H1 (cell line): ENCODE measurements at regions not wholly inside any gene's neighbourhood (a gene's known extent, or its start where the extent isn't known, plus 50 kb on each side); places are given as distances from the start of the nearest gene placed in this dataset.

Experiments used
- ATF2 ChIP-seq: IDR thresholded peaks from 2 replicates; pipeline ENCODE4 v1.6.1; 2012; ENCODE audit warnings: low read length, inconsistent platforms
- CEBPB ChIP-seq: IDR thresholded peaks from 2 replicates; pipeline ENCODE4 v1.6.1; 2012; ENCODE audit warnings: low read depth, low read length
- CHD1 ChIP-seq: IDR thresholded peaks from 2 replicates; pipeline ENCODE4 v1.6.1; 2012; ENCODE audit warnings: low read depth, low read length, improper control_type of control experiment
- EP300 ChIP-seq, 2 experiments: IDR thresholded peaks; 1 replicate in 1 of 2; 2 replicates in 1 of 2; pipeline ENCODE4 v1.6.1; 2011 to 2012; ENCODE audit warnings: low read depth in 2 of 2, low read length in 2 of 2, mild to moderate bottlenecking in 2 of 2, borderline replicate concordance in 1 of 2, inconsistent platforms in 1 of 2, moderate library complexity in 1 of 2
- GTF2F1 ChIP-seq: IDR thresholded peaks from 2 replicates; pipeline ENCODE4 v1.6.1; 2012; ENCODE audit warnings: low read depth, low read length, improper control_type of control experiment, borderline replicate concordance
- HDAC6 ChIP-seq: IDR thresholded peaks from one replicate; pipeline ENCODE4 v1.7.1; 2012; ENCODE audit warnings: low read depth, mild to moderate bottlenecking, inconsistent platforms, low read length, moderate library complexity
- KDM1A ChIP-seq: fragments of 200-600, 300-600 bp; sonication (generic); IDR thresholded peaks from 2 replicates; pipeline ENCODE4 v1.7.1; 2016; ENCODE audit warnings: mild to moderate bottlenecking, low read length, borderline replicate concordance
- KDM5A ChIP-seq: fragments of 200-600 bp; IDR thresholded peaks from 2 replicates; pipeline ENCODE4 v1.7.1; 2012; ENCODE audit warnings: mild to moderate bottlenecking, low read length, inconsistent platforms, mixed read lengths
- NANOG ChIP-seq: IDR thresholded peaks from 2 replicates; pipeline ENCODE4 v1.6.1; 2011; ENCODE audit warnings: low read length, low read depth, mild to moderate bottlenecking, inconsistent platforms; ENCODE audit not compliant: insufficient read depth, poor library complexity, severe bottlenecking
- POLR2AphosphoS5 ChIP-seq: IDR thresholded peaks from 2 replicates; pipeline ENCODE4 v1.6.1; 2011; ENCODE audit warnings: low read depth, low read length
- POU5F1 ChIP-seq: IDR thresholded peaks from 2 replicates; pipeline ENCODE4 v1.6.1; 2011; ENCODE audit warnings: low read depth, mild to moderate bottlenecking, low read length, moderate library complexity
- SIN3A ChIP-seq, 2 experiments: IDR thresholded peaks in 1 of 2; conservative IDR thresholded peaks in 1 of 2; 2 replicates each; pipeline ENCODE4 v1.6.1; 2011 to 2012; ENCODE audit warnings: low read length in 2 of 2, improper control_type of control experiment in 1 of 2, low read depth in 1 of 2, mild to moderate bottlenecking in 1 of 2
- SP1 ChIP-seq: IDR thresholded peaks from 2 replicates; pipeline ENCODE4 v1.6.1; 2011; ENCODE audit warnings: low read depth, low read length
- SP4 ChIP-seq: IDR thresholded peaks from 2 replicates; pipeline ENCODE4 v1.6.1; 2012; ENCODE audit warnings: low read length, inconsistent platforms
- TBP ChIP-seq: IDR thresholded peaks from 2 replicates; pipeline ENCODE4 v1.6.1; 2011; ENCODE audit warnings: low read depth, low read length, improper control_type of control experiment
- TCF12 ChIP-seq: IDR thresholded peaks from 2 replicates; pipeline ENCODE4 v1.6.1; 2011; ENCODE audit warnings: low read depth, mild to moderate bottlenecking, low read length
- TF ChIP-seq, protein P1 (sequence below), 3 experiments: IDR thresholded peaks; 1 replicate in 2 of 3; 2 replicates in 1 of 3; pipeline versions ENCODE4 v1.5.1 to v1.6.1; 2011; ENCODE audit warnings: low read length in 3 of 3, mild to moderate bottlenecking in 3 of 3, inconsistent platforms in 2 of 3, low read depth in 1 of 3, moderate library complexity in 1 of 3; ENCODE audit not compliant: insufficient read depth in 1 of 3; ENCODE audit errors: control extremely low read depth in 1 of 3
- TF ChIP-seq, protein P2 (sequence below): IDR thresholded peaks from 2 replicates; pipeline ENCODE4 v1.6.1; 2011; ENCODE audit warnings: low read length, improper control_type of control experiment

GRCh38 chr3:168248383-168249204, 152.9 kb upstream of the GOLIM4 start (continued):
- TF ChIP-seq TCF12 (no peak), CHD1 (no peak), KDM5A (no peak), CEBPB (no peak), NANOG (no peak), GTF2F1 (no peak), POU5F1 (no peak), TBP (peak; percentile 39; the same call in 1 of the 2 replicates), HDAC6 (no peak), EP300 (IDR thresholded peaks at IDR 0.05; ENCODE audit: borderline replicate concordance in 1 of 2, low read depth in 2 of 2, low read length in 2 of 2) (no peak), SIN3A (conservative IDR thresholded peaks at IDR 0.05 in 1 of 2, IDR thresholded peaks at IDR 0.05 in 1 of 2; ENCODE audit: low read depth in 1 of 2, low read length in 2 of 2) (0 out of 4 replicates have a peak, but pooled peaks of 1 of the 2 experiments have one; percentile 63), ATF2 (no peak), POLR2AphosphoS5 (no peak), SP1 (no peak), SP4 (no peak), KDM1A (no peak)
- TF ChIP-seq, protein P1, sequence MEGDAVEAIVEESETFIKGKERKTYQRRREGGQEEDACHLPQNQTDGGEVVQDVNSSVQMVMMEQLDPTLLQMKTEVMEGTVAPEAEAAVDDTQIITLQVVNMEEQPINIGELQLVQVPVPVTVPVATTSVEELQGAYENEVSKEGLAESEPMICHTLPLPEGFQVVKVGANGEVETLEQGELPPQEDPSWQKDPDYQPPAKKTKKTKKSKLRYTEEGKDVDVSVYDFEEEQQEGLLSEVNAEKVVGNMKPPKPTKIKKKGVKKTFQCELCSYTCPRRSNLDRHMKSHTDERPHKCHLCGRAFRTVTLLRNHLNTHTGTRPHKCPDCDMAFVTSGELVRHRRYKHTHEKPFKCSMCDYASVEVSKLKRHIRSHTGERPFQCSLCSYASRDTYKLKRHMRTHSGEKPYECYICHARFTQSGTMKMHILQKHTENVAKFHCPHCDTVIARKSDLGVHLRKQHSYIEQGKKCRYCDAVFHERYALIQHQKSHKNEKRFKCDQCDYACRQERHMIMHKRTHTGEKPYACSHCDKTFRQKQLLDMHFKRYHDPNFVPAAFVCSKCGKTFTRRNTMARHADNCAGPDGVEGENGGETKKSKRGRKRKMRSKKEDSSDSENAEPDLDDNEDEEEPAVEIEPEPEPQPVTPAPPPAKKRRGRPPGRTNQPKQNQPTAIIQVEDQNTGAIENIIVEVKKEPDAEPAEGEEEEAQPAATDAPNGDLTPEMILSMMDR (IDR thresholded peaks at IDR 0.05; ENCODE audit: control extremely low read depth in 1 of 3, insufficient read depth in 1 of 3, low read depth in 1 of 3, low read length in 3 of 3), result 0 out of 4 replicates have a peak, but pooled peaks of 1 of the 3 experiments have one; percentile 8
- TF ChIP-seq, protein P2, sequence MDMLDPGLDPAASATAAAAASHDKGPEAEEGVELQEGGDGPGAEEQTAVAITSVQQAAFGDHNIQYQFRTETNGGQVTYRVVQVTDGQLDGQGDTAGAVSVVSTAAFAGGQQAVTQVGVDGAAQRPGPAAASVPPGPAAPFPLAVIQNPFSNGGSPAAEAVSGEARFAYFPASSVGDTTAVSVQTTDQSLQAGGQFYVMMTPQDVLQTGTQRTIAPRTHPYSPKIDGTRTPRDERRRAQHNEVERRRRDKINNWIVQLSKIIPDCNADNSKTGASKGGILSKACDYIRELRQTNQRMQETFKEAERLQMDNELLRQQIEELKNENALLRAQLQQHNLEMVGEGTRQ, result no peak
